HepG2 (cell line): ENCODE measurements at regions not wholly inside any gene's neighbourhood (a gene's known extent, or its start where the extent isn't known, plus 50 kb on each side); places are given as distances from the start of the nearest gene placed in this dataset.

Experiments
- ATAC-seq: fragments of 200-7000 bp; cut with Tn5 transposase; 3 replicates; pipeline ENCODE4 v1.9.1; 2020; ENCODE audit warnings: mild to moderate bottlenecking, moderate library complexity
- BruUV-seq: library from RNA; stranded (reverse); fragments of 400-500 nt; replicated peaks from 2 replicates; lab custom pipeline; 2021; lab: Mats Ljungman, UMichigan
- CTCF ChIA-PET: fragments of 300-600 bp; formaldehyde crosslinking; extraction: SDS; loops from one replicate; lab custom pipeline; 2021; ENCODE audit warnings: low total read pairs, inconsistent platforms, low intra/inter-chr PET ratio; lab: Yijun Ruan, JAX
- POLR2A ChIA-PET: fragments of 350-600 bp; sonication (Branson Sonifier 250); formaldehyde crosslinking; loops from one replicate; lab custom pipeline; 2020; ENCODE audit warnings: antibody characterized with exemption, inconsistent platforms; lab: Yijun Ruan, JAX
- DNase-seq: peaks from one replicate; pipeline ENCODE4 v3.0.0-alpha.2; 2015; ENCODE audit warnings: low spot score
- FAIRE-seq: peaks from 3 replicates; lab custom pipeline; 2011; peaks lifted over from hg19 to GRCh38; lab: Jason Lieb, UNC
- H2AFZ ChIP-seq: one replicate; pipeline ENCODE4 v1.6.1; 2011; ENCODE audit warnings: low read length, inconsistent platforms
- H3K27ac ChIP-seq: fragments of 300-600 bp; 3 replicates; pipeline ENCODE4 v1.8.0; 2011; ENCODE audit warnings: mixed run types, mild to moderate bottlenecking, mixed read lengths, low read length, inconsistent platforms; ENCODE audit not compliant: insufficient read depth; ENCODE audit errors: extremely low read length
- H3K27me3 ChIP-seq, 2 experiments: fragments of 200-600 bp in 1 of 2; 2 replicates in 1 of 2; 3 replicates in 1 of 2; pipeline versions ENCODE4 v1.6.0 to v1.8.0; 2011; ENCODE audit warnings: low read length in 2 of 2, mild to moderate bottlenecking in 2 of 2, moderate library complexity in 2 of 2, inconsistent platforms in 1 of 2; ENCODE audit not compliant: insufficient read depth in 2 of 2, control insufficient read depth in 1 of 2
- H3K36me3 ChIP-seq, 2 experiments: fragments of 200-600 bp in 1 of 2; replicated peaks in 1 of 2; 2 replicates in 1 of 2; 3 replicates in 1 of 2; pipeline versions ENCODE4 v1.5.1 to v1.8.0; 2011; ENCODE audit warnings: low read length in 2 of 2, inconsistent platforms in 1 of 2; ENCODE audit not compliant: insufficient read depth in 2 of 2, control insufficient read depth in 1 of 2
- H3K4me1 ChIP-seq: 2 replicates; pipeline ENCODE4 v1.5.1; 2012; ENCODE audit warnings: low read length, inconsistent platforms; ENCODE audit not compliant: insufficient read depth
- H3K4me2 ChIP-seq: 2 replicates; pipeline ENCODE4 v1.6.0; 2011; ENCODE audit warnings: low read depth, low read length, inconsistent platforms
- H3K4me3 ChIP-seq, 3 experiments: fragments of 200-600 bp in 1 of 3; sonication (generic), shearing (Covaris generic) in 1 of 3; replicated peaks in 1 of 3; 2 replicates each; pipeline ENCODE4 v1.5.1; 2011 to 2016; ENCODE audit warnings: low read length in 3 of 3, inconsistent platforms in 2 of 3, low read depth in 2 of 3, mild to moderate bottlenecking in 2 of 3, control low read depth in 1 of 3, mixed read lengths in 1 of 3; ENCODE audit not compliant: insufficient read depth in 1 of 3
- H3K79me2 ChIP-seq: one replicate; pipeline ENCODE4 v1.6.1; 2011; ENCODE audit warnings: low read length, inconsistent platforms; ENCODE audit not compliant: insufficient read depth
- H3K9ac ChIP-seq: 2 replicates; pipeline ENCODE4 v1.6.0; 2011; ENCODE audit warnings: mild to moderate bottlenecking, low read depth, low read length, inconsistent platforms; ENCODE audit not compliant: insufficient read depth
- H3K9me3 ChIP-seq: 2 replicates; pipeline ENCODE4 v1.5.1; 2012; ENCODE audit warnings: mild to moderate bottlenecking, low read length
- H4K20me1 ChIP-seq: 2 replicates; pipeline ENCODE4 v1.6.0; 2011; ENCODE audit warnings: inconsistent platforms, mild to moderate bottlenecking, low read length, moderate library complexity; ENCODE audit not compliant: insufficient read depth
- ARHGAP35 ChIP-seq: sonication (generic); formaldehyde crosslinking; IDR thresholded peaks from 2 replicates; pipeline ENCODE4 v1.9.0; 2022; ENCODE audit warnings: mild to moderate bottlenecking, inconsistent platforms, moderate library complexity, missing genetic modification reagents, borderline replicate concordance
- ARNTL ChIP-seq: sonication (generic); formaldehyde crosslinking; IDR thresholded peaks from 2 replicates; pipeline ENCODE4 v1.4.0; 2020; ENCODE audit warnings: mild to moderate bottlenecking, missing genetic modification reagents
- FOXK1 ChIP-seq: sonication (generic); formaldehyde crosslinking; IDR thresholded peaks from 2 replicates; pipeline ENCODE4 v1.4.0; 2020; ENCODE audit warnings: low read depth, missing genetic modification reagents, borderline replicate concordance
- HNRNPL ChIP-seq: fragments of 200-400 bp; formaldehyde crosslinking; IDR thresholded peaks from 2 replicates; pipeline ENCODE4 v1.6.1; 2017; ENCODE audit warnings: mild to moderate bottlenecking, low read depth, low read length
- MAFK ChIP-seq, 2 experiments: IDR thresholded peaks in 1 of 2; conservative IDR thresholded peaks in 1 of 2; 2 replicates each; pipeline ENCODE4 v1.6.1; 2011; ENCODE audit warnings: improper control_type of control experiment in 2 of 2, low read length in 2 of 2
- PHF5A ChIP-seq: IDR thresholded peaks from one replicate; pipeline ENCODE4 v1.6.1; 2018; ENCODE audit warnings: low read depth, missing genetic modification reagents; ENCODE audit not compliant: unreplicated experiment
- PHF8 ChIP-seq: sonication (generic); formaldehyde crosslinking; IDR thresholded peaks from 2 replicates; pipeline ENCODE4 v1.5.0; 2020; ENCODE audit warnings: missing genetic modification reagents
- WGBS: methylation state at CpG from one replicate; pipeline ENCODE4 v1.1.6; 2017; ENCODE audit warnings: low lambda C conversion rate; 5-methylcytosine and 5-hydroxymethylcytosine counted together
- in situ Hi-C: cut with HindIII; loops from 2 replicates; pipeline ENCODE4 v1.10.0; 2017; ENCODE audit warnings: low pct_unique_long_range_greater_than_20kb; ENCODE audit not compliant: extremely low pct_ligation_motif_present
- intact Hi-C: fragments of 100-400 bp; cut with micrococcal nuclease; formaldehyde crosslinking; loops from one replicate; pipeline ENCODE4 v1.10.0; 2022; ENCODE audit not compliant: unreplicated experiment
- TF ChIP-seq, protein P1 (sequence below): sonication (generic); formaldehyde crosslinking; IDR thresholded peaks from 2 replicates; pipeline ENCODE4 v1.4.0; 2020; ENCODE audit warnings: missing genetic modification reagents
- TF ChIP-seq, protein P2 (sequence below): sonication (generic); formaldehyde crosslinking; IDR thresholded peaks from 2 replicates; pipeline ENCODE4 v1.4.0; 2020; ENCODE audit warnings: mild to moderate bottlenecking, missing genetic modification reagents

DNA sequence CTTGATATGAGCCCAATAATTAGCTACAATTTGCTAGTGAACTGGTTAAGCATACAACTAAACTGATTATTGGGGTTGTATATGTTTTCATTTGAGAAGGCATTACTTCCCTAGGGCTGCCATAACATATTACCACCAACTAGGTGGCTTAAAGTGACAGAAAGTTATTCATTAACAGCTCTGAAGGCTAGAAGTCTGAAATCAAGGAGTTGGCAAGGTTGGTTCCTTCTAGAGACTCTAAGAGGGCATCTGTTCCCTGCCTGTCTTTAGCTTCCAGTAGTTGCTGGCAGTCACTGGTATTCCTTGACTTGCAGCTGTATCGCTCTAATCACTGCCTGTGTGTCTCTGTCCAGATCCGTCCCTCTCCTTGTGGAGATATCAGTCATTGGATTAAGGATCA lies 86.3 kb downstream of the LHX9 start:
- H3K9ac ChIP-seq, result no peak overlapping the region
- intact Hi-C loops, result no loop called here
- no peak overlapping the region for H2AFZ ChIP-seq
- no peak for DNase-seq
- no peaks in the 10 kb centered on the region for H4K20me1 ChIP-seq
- H3K4me1 ChIP-seq, result no peaks in the 10 kb centered on the region
- BruUV-seq, result no TSS peak
- no peaks in the 10 kb centered on the region for H3K36me3 ChIP-seq
- ChIA-PET POLR2A (no interaction called here), CTCF (no interaction called here)
- in situ Hi-C loops, result no loop called here
- no peaks in the 10 kb centered on the region for H3K27me3 ChIP-seq
- H3K4me2 ChIP-seq, result no peak overlapping the region
- TF ChIP-seq FOXK1 (CRISPR knock-in tag), result no peak
- TF ChIP-seq PHF8, result no peak
- TF ChIP-seq ARNTL (CRISPR knock-in tag), result no peak
- no peak overlapping the region for H3K27ac ChIP-seq
- H3K9me3 ChIP-seq, result no peaks in the 10 kb centered on the region
- no peak for ATAC-seq
- no peak for FAIRE-seq
- H3K4me3 ChIP-seq, result no peak overlapping the region
- 68% methylated on average over 2 of the region's 2 CpGs for WGBS
- no peaks in the 10 kb centered on the region for H3K79me2 ChIP-seq

DNA sequence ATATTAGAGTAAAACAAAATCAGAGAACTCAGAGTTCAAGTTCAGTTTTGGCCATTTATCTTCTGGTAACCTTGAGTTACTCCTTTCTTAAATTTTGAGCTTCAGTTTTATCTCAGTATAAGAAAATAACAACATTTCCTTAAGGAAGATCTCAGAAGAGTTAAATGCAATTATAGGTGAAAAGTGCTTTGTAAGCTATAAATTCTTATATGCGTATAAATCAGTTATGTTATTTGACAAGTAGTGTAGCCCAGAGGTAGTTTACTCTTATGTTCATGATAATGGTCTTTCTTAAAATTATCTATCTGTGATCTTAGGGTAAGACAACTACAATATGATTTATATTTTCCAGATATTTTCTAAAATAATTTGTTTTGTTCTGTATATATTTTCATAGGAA lies 89.8 kb downstream of the LHX9 start:
- no peaks in the 10 kb centered on the region for H3K27me3 ChIP-seq
- H3K9ac ChIP-seq, result no peak overlapping the region
- no peak overlapping the region for H3K4me3 ChIP-seq
- no peaks in the 10 kb centered on the region for H3K36me3 ChIP-seq
- no peaks in the 10 kb centered on the region for H3K4me1 ChIP-seq
- intact Hi-C loops (no loop called here), in situ Hi-C loops (no loop called here)
- ChIA-PET POLR2A (no interaction called here), CTCF (no interaction called here)
- FAIRE-seq, result no peak
- no peak overlapping the region for H3K27ac ChIP-seq
- H3K4me2 ChIP-seq, result no peak overlapping the region
- H3K9me3 ChIP-seq, result peaks cover 15% of the 10 kb centered on the region
- TF ChIP-seq PHF5A (CRISPR knock-in tag), result no peak
- TF ChIP-seq, protein P1, sequence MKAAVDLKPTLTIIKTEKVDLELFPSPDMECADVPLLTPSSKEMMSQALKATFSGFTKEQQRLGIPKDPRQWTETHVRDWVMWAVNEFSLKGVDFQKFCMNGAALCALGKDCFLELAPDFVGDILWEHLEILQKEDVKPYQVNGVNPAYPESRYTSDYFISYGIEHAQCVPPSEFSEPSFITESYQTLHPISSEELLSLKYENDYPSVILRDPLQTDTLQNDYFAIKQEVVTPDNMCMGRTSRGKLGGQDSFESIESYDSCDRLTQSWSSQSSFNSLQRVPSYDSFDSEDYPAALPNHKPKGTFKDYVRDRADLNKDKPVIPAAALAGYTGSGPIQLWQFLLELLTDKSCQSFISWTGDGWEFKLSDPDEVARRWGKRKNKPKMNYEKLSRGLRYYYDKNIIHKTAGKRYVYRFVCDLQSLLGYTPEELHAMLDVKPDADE (CRISPR knock-in tag), result no peak
- TF ChIP-seq MAFK (conservative IDR thresholded peaks at IDR 0.05 in 1 of 2, IDR thresholded peaks at IDR 0.05 in 1 of 2; ENCODE audit: low read length in 2 of 2), result peak; percentile 25 to 63; a peak in 2 of 4 replicates
- TF ChIP-seq, protein P2, sequence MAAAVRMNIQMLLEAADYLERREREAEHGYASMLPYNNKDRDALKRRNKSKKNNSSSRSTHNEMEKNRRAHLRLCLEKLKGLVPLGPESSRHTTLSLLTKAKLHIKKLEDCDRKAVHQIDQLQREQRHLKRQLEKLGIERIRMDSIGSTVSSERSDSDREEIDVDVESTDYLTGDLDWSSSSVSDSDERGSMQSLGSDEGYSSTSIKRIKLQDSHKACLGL, result no peak
- no peak for TF ChIP-seq ARHGAP35 (CRISPR knock-in tag)
- TF ChIP-seq HNRNPL, result no peak
- TF ChIP-seq, all 625 proteins: peak for 1
- no TSS peak for BruUV-seq
- 93% methylated on average over 1 of the region's 1 CpG for WGBS
- H3K79me2 ChIP-seq, result no peaks in the 10 kb centered on the region
- no peak for DNase-seq
- H4K20me1 ChIP-seq, result no peaks in the 10 kb centered on the region
- H2AFZ ChIP-seq, result no peak overlapping the region
- no peak for ATAC-seq
